ENCODE measurements at regions not wholly inside any gene's neighbourhood (a gene's known extent, or its start where the extent isn't known, plus 50 kb on each side); places are given as distances from the start of the nearest gene placed in this dataset.

GRCh38 chr1:188295157-188295556 is 1466.4 kb downstream of the PLA2G4A start:
- Histone ChIP-seq H3K4me1 (ENCODE audit: insufficient read depth, low read length) (no peaks in the 10 kb centered on the region), H3K4me3 (ENCODE audit: low read length) (no peak overlapping the region), H3K9me3 (ENCODE audit: low read depth, low read length) (no peaks in the 10 kb centered on the region), H3K27me3 (ENCODE audit: insufficient read depth, low read length) (no peaks in the 10 kb centered on the region)

- Histone ChIP-seq H3K9me3 (ENCODE audit: low read depth, low read length) (peaks cover 6% of the 10 kb centered on the region), H3K4me3 (ENCODE audit: low read length) (no peak overlapping the region), H3K27me3 (ENCODE audit: insufficient read depth, low read length) (no peaks in the 10 kb centered on the region), H3K4me1 (ENCODE audit: insufficient read depth, low read length) (no peaks in the 10 kb centered on the region)
These were observed 1474.0 kb downstream of the PLA2G4A start for GRCh38 chr1:188302746-188303145.

- Histone ChIP-seq H3K27me3 (ENCODE audit: insufficient read depth, low read length) (no peaks in the 10 kb centered on the region), H3K4me3 (ENCODE audit: low read length) (no peak overlapping the region), H3K9me3 (ENCODE audit: low read depth, low read length) (peaks cover 9% of the 10 kb centered on the region), H3K4me1 (ENCODE audit: insufficient read depth, low read length) (no peaks in the 10 kb centered on the region)
These were observed 1485.9 kb downstream of the PLA2G4A start for GRCh38 chr1:188314557-188315137.

GRCh38 chr1:188317894-188318293 is 1489.1 kb downstream of the PLA2G4A start:
- Histone ChIP-seq H3K4me1 (ENCODE audit: insufficient read depth, low read length) (no peaks in the 10 kb centered on the region), H3K4me3 (ENCODE audit: low read length) (no peak overlapping the region), H3K27me3 (ENCODE audit: insufficient read depth, low read length) (no peaks in the 10 kb centered on the region), H3K9me3 (ENCODE audit: low read depth, low read length) (peaks cover 6% of the 10 kb centered on the region)

- Histone ChIP-seq H3K27me3 (ENCODE audit: insufficient read depth, low read length) (no peaks in the 10 kb centered on the region), H3K4me3 (ENCODE audit: low read length) (no peak overlapping the region), H3K9me3 (ENCODE audit: low read depth, low read length) (no peaks in the 10 kb centered on the region), H3K4me1 (ENCODE audit: insufficient read depth, low read length) (no peaks in the 10 kb centered on the region)
These were observed 1496.5 kb downstream of the PLA2G4A start for GRCh38 chr1:188325211-188325610.

- H3K9me3 ChIP-seq (ENCODE audit: low read depth, low read length) = no peaks in the 10 kb centered on the region
- no peaks in the 10 kb centered on the region for H3K4me1 ChIP-seq (ENCODE audit: insufficient read depth, low read length)
- H3K4me3 ChIP-seq (ENCODE audit: low read length) = no peak overlapping the region
- H3K27me3 ChIP-seq (ENCODE audit: insufficient read depth, low read length) = no peaks in the 10 kb centered on the region
These were observed 1515.2 kb downstream of the PLA2G4A start for GRCh38 chr1:188343914-188344313.

- Histone ChIP-seq H3K27me3 (ENCODE audit: insufficient read depth, low read length) (no peaks in the 10 kb centered on the region), H3K9me3 (ENCODE audit: low read depth, low read length) (no peaks in the 10 kb centered on the region), H3K4me1 (ENCODE audit: insufficient read depth, low read length) (no peaks in the 10 kb centered on the region), H3K4me3 (ENCODE audit: low read length) (no peak overlapping the region)
These were observed 1521.4 kb downstream of the PLA2G4A start for GRCh38 chr1:188350104-188350503.

GRCh38 chr1:188355082-188355481 is 1526.3 kb downstream of the PLA2G4A start:
- Histone ChIP-seq H3K4me1 (ENCODE audit: insufficient read depth, low read length) (no peaks in the 10 kb centered on the region), H3K9me3 (ENCODE audit: low read depth, low read length) (no peaks in the 10 kb centered on the region), H3K4me3 (ENCODE audit: low read length) (no peak overlapping the region), H3K27me3 (ENCODE audit: insufficient read depth, low read length) (no peaks in the 10 kb centered on the region)

GRCh38 chr1:188355847-188356246 is 1527.1 kb downstream of the PLA2G4A start:
- H3K27me3 ChIP-seq (ENCODE audit: insufficient read depth, low read length) = no peaks in the 10 kb centered on the region
- H3K4me3 ChIP-seq (ENCODE audit: low read length) = no peak overlapping the region
- H3K9me3 ChIP-seq (ENCODE audit: low read depth, low read length) = no peaks in the 10 kb centered on the region
- H3K4me1 ChIP-seq (ENCODE audit: insufficient read depth, low read length) = no peaks in the 10 kb centered on the region

GRCh38 chr1:188359315-188359714 is 1530.6 kb downstream of the PLA2G4A start:
- H3K27me3 ChIP-seq (ENCODE audit: insufficient read depth, low read length) = no peaks in the 10 kb centered on the region
- no peaks in the 10 kb centered on the region for H3K9me3 ChIP-seq (ENCODE audit: low read depth, low read length)
- no peak overlapping the region for H3K4me3 ChIP-seq (ENCODE audit: low read length)
- H3K4me1 ChIP-seq (ENCODE audit: insufficient read depth, low read length) = no peaks in the 10 kb centered on the region

- Histone ChIP-seq H3K4me3 (ENCODE audit: low read length) (no peak overlapping the region), H3K27me3 (ENCODE audit: insufficient read depth, low read length) (no peaks in the 10 kb centered on the region), H3K4me1 (ENCODE audit: insufficient read depth, low read length) (no peaks in the 10 kb centered on the region), H3K9me3 (ENCODE audit: low read depth, low read length) (no peaks in the 10 kb centered on the region)
These were observed 1535.2 kb downstream of the PLA2G4A start for GRCh38 chr1:188363943-188364342.

- H3K4me1 ChIP-seq (ENCODE audit: insufficient read depth, low read length) = no peaks in the 10 kb centered on the region
- H3K4me3 ChIP-seq (ENCODE audit: low read length) = no peak overlapping the region
- H3K27me3 ChIP-seq (ENCODE audit: insufficient read depth, low read length) = no peaks in the 10 kb centered on the region
- H3K9me3 ChIP-seq (ENCODE audit: low read depth, low read length) = no peaks in the 10 kb centered on the region
These were observed 1536.2 kb downstream of the PLA2G4A start for GRCh38 chr1:188364927-188365449.

- no peaks in the 10 kb centered on the region for H3K9me3 ChIP-seq (ENCODE audit: low read depth, low read length)
These were observed 1537.1 kb downstream of the PLA2G4A start for GRCh38 chr1:188365874-188366273.

GRCh38 chr1:188367661-188368060 is 1538.9 kb downstream of the PLA2G4A start:
- H3K4me3 ChIP-seq (ENCODE audit: low read length) = no peak overlapping the region
- no peaks in the 10 kb centered on the region for H3K27me3 ChIP-seq (ENCODE audit: insufficient read depth, low read length)
- H3K4me1 ChIP-seq (ENCODE audit: insufficient read depth, low read length) = no peaks in the 10 kb centered on the region
- H3K9me3 ChIP-seq (ENCODE audit: low read depth, low read length) = no peaks in the 10 kb centered on the region

More at GRCh38 chr1:188365874-188366273, 1537.1 kb downstream of the PLA2G4A start:
- no peak overlapping the region for H3K4me3 ChIP-seq (ENCODE audit: low read length)
- H3K4me1 ChIP-seq (ENCODE audit: insufficient read depth, low read length) = no peaks in the 10 kb centered on the region
- no peaks in the 10 kb centered on the region for H3K27me3 ChIP-seq (ENCODE audit: insufficient read depth, low read length)

- no peak overlapping the region for H3K4me3 ChIP-seq (ENCODE audit: low read length)
- H3K27me3 ChIP-seq (ENCODE audit: insufficient read depth, low read length) = no peaks in the 10 kb centered on the region
- H3K9me3 ChIP-seq (ENCODE audit: low read depth, low read length) = no peaks in the 10 kb centered on the region
- no peaks in the 10 kb centered on the region for H3K4me1 ChIP-seq (ENCODE audit: insufficient read depth, low read length)
These were observed 1542.6 kb downstream of the PLA2G4A start for GRCh38 chr1:188371295-188371806.

GRCh38 chr1:188372821-188373220 is 1544.1 kb downstream of the PLA2G4A start:
- no peaks in the 10 kb centered on the region for H3K27me3 ChIP-seq (ENCODE audit: insufficient read depth, low read length)
- H3K9me3 ChIP-seq (ENCODE audit: low read depth, low read length) = no peaks in the 10 kb centered on the region

More at GRCh38 chr1:188372821-188373220, 1544.1 kb downstream of the PLA2G4A start:
- no peaks in the 10 kb centered on the region for H3K4me1 ChIP-seq (ENCODE audit: insufficient read depth, low read length)
- no peak overlapping the region for H3K4me3 ChIP-seq (ENCODE audit: low read length)
